Lung (tissue), 11 donors: ENCODE measurements at regions not wholly inside any gene's neighbourhood (a gene's known extent, or its start where the extent isn't known, plus 50 kb on each side); places are given as distances from the start of the nearest gene placed in this dataset.
A peak's percentile ranks its signal among the peaks of the same experiment; 100 is the strongest.
"Not testable (repeated sequence)": the region's sequence is repeated elsewhere in the genome, so short reads cannot be mapped to it uniquely, and the experiment has no call there.

Experiments used
- ATAC-seq: fragments of 200-7000 bp; cut with Tn5 transposase; one replicate; pipeline ENCODE4 v1.9.1; 2020; ENCODE audit warnings: moderate number of reproducible peaks; ENCODE audit not compliant: insufficient read depth, low FRiP score
- DNase-seq, 3 donors: peaks; one replicate each; pipeline ENCODE4 v3.0.0-alpha.2; 2013 to 2017
- H3K27ac ChIP-seq, 2 donors: one replicate each; pipeline ENCODE4 v1.5.1; 2013; ENCODE audit warnings: mild to moderate bottlenecking in 2 of 2, moderate library complexity in 2 of 2, control low read depth in 1 of 2, inconsistent platforms in 1 of 2, low read depth in 1 of 2, low read length in 1 of 2
- H3K27me3 ChIP-seq, 3 donors: one replicate each; pipeline ENCODE4 v1.5.1; 2013; ENCODE audit warnings: low read length in 2 of 3; ENCODE audit not compliant: control insufficient read depth in 3 of 3, insufficient read depth in 3 of 3
- H3K36me3 ChIP-seq, 4 donors: one replicate each; pipeline ENCODE4 v1.5.1; 2013; ENCODE audit warnings: low read length in 4 of 4, mild to moderate bottlenecking in 1 of 4, moderate library complexity in 1 of 4; ENCODE audit not compliant: control insufficient read depth in 4 of 4, insufficient read depth in 4 of 4
- H3K4me1 ChIP-seq, 5 donors: one replicate each; pipeline ENCODE4 v1.5.1; 2013; ENCODE audit warnings: low read length in 5 of 5, mild to moderate bottlenecking in 2 of 5, moderate library complexity in 1 of 5; ENCODE audit not compliant: control insufficient read depth in 5 of 5, insufficient read depth in 5 of 5
- H3K4me3 ChIP-seq: one replicate; pipeline ENCODE4 v1.5.1; 2013; ENCODE audit warnings: mild to moderate bottlenecking, control low read depth, moderate library complexity
- H3K9ac ChIP-seq, 2 donors: one replicate each; pipeline ENCODE4 v1.5.1; 2013; ENCODE audit warnings: low read length in 2 of 2, control low read depth in 1 of 2; ENCODE audit not compliant: insufficient read depth in 1 of 2
- H3K9me3 ChIP-seq, 4 donors: one replicate each; pipeline ENCODE4 v1.5.1; 2013; ENCODE audit warnings: low read length in 3 of 4, mild to moderate bottlenecking in 1 of 4, moderate library complexity in 1 of 4; ENCODE audit not compliant: control insufficient read depth in 4 of 4, insufficient read depth in 3 of 4
- WGBS, 2 donors: extraction: QIAGEN DNeasy Blood & Tissue Kit; methylation state at CpG; one replicate each; pipeline ENCODE4 v1.1.7; 2013; 5-methylcytosine and 5-hydroxymethylcytosine counted together
- TF ChIP-seq, protein P1 (sequence below): IDR thresholded peaks from 2 replicates; pipeline ENCODE4 v1.5.1; 2012; ENCODE audit warnings: mild to moderate bottlenecking; ENCODE audit errors: control extremely low read depth, extremely low read depth
- donor health status: control.
- donor health status: control.
- donor health status: Bipolar disorder and iron deficiency.
- donor health status: healthy.
- donor health status: DM: yes; HTN: yes; CAD: no.

DNA sequence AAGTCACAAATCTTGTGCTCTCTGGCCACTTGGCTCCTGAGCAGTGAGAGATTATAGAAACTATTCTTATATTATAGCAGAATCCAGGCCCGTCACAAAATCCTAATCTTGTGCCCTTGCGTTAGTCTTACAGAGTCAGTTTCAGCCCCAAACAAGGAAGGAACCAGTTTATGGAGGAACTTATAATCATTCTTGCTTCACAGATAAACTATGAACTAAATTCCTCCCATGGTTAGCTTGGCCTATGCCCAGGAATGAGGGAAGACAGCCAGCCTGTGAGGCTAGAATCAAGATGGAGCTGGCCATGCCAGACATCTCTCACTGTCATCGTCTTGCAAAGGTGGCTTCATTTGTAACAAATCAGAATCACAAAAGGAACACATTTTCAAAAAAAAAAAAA, 199.7 kb upstream of the PITRM1 start:
- DNase-seq (peak in 1 of 3 donors; percentile 48), ATAC-seq (no peak)
- Histone ChIP-seq H3K9me3 (no peaks in the 10 kb centered on the region), H3K9ac (no peak overlapping the region), H3K36me3 (no peaks in the 10 kb centered on the region), H3K4me1 (no peaks in the 10 kb centered on the region), H3K4me3 (no peak overlapping the region), H3K27me3 (no peaks in the 10 kb centered on the region), H3K27ac (no peak overlapping the region)
- WGBS, 2 donors = 72 to 88% methylated on average over 3 of the region's 3 CpGs
- TF ChIP-seq, protein P1, sequence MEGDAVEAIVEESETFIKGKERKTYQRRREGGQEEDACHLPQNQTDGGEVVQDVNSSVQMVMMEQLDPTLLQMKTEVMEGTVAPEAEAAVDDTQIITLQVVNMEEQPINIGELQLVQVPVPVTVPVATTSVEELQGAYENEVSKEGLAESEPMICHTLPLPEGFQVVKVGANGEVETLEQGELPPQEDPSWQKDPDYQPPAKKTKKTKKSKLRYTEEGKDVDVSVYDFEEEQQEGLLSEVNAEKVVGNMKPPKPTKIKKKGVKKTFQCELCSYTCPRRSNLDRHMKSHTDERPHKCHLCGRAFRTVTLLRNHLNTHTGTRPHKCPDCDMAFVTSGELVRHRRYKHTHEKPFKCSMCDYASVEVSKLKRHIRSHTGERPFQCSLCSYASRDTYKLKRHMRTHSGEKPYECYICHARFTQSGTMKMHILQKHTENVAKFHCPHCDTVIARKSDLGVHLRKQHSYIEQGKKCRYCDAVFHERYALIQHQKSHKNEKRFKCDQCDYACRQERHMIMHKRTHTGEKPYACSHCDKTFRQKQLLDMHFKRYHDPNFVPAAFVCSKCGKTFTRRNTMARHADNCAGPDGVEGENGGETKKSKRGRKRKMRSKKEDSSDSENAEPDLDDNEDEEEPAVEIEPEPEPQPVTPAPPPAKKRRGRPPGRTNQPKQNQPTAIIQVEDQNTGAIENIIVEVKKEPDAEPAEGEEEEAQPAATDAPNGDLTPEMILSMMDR = no peak

DNA sequence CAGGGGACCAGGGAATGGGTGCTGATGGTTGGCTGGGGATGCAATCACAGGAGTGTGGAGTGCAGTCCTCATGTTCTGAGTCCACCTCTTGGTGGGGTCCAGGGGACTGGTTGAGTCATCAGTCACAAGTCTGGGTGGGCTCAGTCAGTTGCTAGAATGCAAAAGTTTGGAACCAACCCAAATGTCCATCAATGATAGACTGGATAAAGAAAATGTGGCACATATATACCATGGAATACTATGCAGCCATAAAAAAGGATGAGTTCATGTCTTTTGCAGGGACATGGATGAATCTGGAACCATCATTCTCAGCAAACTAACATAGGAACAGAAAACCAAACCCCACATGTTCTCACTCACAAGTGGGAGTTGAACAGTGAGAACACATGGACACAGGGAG, 199.0 kb upstream of the PITRM1 start:
- not testable (repeated sequence) for DNase-seq, H3K9ac ChIP-seq, H3K4me1 ChIP-seq, H3K36me3 ChIP-seq, H3K27ac ChIP-seq, H3K9me3 ChIP-seq, H3K4me3 ChIP-seq, ATAC-seq, H3K27me3 ChIP-seq

DNA sequence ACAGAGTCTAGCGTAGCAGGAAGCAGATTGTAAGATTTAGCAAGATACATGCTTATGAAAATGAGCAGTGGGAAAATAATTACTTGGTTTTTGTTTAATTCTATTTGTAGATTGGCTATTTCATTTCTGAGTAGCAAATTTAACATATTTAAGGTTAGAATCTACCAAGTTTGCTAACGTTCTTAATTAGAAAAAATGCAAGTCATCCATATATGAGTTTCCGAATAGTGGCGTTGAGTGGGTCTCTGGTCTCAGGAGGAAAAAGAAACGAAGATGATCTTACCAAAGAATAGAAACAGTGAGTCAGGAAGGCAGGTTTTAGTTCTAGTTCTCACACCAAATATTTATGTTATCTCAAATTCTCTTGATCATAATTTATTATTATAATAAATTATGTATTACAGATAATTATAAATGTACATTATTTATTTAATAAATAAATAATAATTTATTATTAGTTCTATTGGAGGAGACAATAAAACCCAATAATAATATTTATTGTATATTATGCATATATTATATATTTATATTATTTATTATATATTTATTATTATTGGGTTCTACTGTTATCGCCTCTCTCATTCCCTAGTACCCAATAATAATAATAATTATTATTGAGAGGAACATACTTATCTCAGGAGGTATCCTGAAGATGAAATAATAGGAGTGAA, 194.3 kb upstream of the PITRM1 start:
- Histone ChIP-seq H3K36me3 (no peaks in the 10 kb centered on the region), H3K9me3 (no peaks in the 10 kb centered on the region), H3K9ac (no peak overlapping the region), H3K4me3 (no peak overlapping the region), H3K27me3 (no peaks in the 10 kb centered on the region), H3K4me1 (peaks cover 0 to 7% (median 0%) of the 10 kb centered on the region in 5 donors), H3K27ac (no peak overlapping the region)
- DNase-seq (no peak), ATAC-seq (no peak)
- TF ChIP-seq, protein P1 = no peak
- WGBS, 2 donors = 95% methylated on average over 6 of the region's 6 CpGs

DNA sequence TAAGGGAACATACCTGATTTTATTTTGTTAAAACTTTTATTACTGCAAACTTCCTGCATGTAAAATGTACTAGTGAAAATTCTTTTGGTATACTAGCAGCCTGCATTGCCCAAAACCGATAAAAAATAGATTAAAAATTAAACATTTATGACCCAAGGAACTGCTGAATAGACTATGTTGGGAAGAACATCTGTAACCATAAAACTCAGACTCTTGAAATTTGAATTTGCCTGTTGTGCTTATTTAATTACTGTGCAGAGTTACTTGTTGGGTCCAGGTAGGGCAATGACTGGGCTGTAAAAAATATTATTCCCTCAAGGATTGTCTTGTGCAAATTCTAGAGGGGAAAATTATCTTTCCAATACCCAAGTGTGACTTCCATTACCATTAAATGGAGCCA, 193.5 kb upstream of the PITRM1 start:
- H3K27me3 ChIP-seq = no peaks in the 10 kb centered on the region
- no peak overlapping the region for H3K4me3 ChIP-seq
- no peak for DNase-seq
- TF ChIP-seq, protein P1 = no peak
- H3K27ac ChIP-seq = no peak overlapping the region
- no peaks in the 10 kb centered on the region for H3K36me3 ChIP-seq
- peaks cover 0 to 7% (median 0%) of the 10 kb centered on the region in 5 donors for H3K4me1 ChIP-seq
- peaks cover 0 to 2% (median under 1%) of the 10 kb centered on the region in 4 donors for H3K9me3 ChIP-seq
- ATAC-seq = no peak
- WGBS, 2 donors = 91% methylated on average over 1 of the region's 1 CpG
- no peak overlapping the region for H3K9ac ChIP-seq
